OCI-LY7 (cell line): ENCODE measurements at regions not wholly inside any gene's neighbourhood (a gene's known extent, or its start where the extent isn't known, plus 50 kb on each side); places are given as distances from the start of the nearest gene placed in this dataset.

ENCODE experiments used
- EZH2phosphoT487 ChIP-seq: fragments of 200-600 bp; sonication (generic); IDR thresholded peaks from 2 replicates; pipeline ENCODE4 v1.6.1; 2018; ENCODE audit warnings: low read depth, borderline replicate concordance, mild to moderate bottlenecking, mixed run types, antibody characterized with exemption, low read length, moderate library complexity, mixed read lengths
- TF ChIP-seq, protein P1 (sequence below): fragments of 200-600 bp; sonication (generic); conservative IDR thresholded peaks from 2 replicates; pipeline ENCODE4 v1.5.1; 2014; ENCODE audit warnings: mild to moderate bottlenecking, antibody characterized with exemption, low read length, moderate library complexity, mixed read lengths

DNA sequence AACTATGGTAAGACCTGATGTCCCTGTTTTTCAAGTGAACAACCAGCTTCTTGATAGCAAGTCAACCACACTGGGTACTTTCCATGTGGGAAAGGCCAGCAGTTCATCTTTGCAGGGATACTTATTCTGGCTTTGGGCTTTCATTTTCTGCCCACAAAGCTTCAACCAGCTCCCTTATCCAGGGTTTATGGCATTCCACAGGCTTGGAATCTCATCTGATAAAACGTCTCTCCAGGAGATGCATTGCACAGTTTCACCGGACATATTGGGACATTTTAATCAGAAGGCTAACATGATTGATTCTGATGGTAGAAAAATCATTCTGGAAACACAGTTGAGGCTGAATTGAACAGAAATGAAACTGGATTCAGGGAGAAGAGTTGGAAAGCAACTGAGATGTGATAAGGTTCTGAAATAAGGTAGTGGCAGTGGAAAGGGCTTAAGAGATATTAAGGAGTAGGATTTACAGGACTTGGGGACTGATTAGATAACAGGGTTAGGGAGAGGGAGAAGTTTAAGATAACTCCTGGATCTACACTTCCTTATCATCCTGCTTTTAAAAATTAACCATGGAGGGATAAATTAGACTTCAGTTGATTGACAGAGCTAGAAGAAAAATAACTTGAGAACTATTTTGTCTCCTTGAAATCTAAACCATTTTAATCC is 195.8 kb upstream of the FBXL7 start:
- TF ChIP-seq, protein P1, sequence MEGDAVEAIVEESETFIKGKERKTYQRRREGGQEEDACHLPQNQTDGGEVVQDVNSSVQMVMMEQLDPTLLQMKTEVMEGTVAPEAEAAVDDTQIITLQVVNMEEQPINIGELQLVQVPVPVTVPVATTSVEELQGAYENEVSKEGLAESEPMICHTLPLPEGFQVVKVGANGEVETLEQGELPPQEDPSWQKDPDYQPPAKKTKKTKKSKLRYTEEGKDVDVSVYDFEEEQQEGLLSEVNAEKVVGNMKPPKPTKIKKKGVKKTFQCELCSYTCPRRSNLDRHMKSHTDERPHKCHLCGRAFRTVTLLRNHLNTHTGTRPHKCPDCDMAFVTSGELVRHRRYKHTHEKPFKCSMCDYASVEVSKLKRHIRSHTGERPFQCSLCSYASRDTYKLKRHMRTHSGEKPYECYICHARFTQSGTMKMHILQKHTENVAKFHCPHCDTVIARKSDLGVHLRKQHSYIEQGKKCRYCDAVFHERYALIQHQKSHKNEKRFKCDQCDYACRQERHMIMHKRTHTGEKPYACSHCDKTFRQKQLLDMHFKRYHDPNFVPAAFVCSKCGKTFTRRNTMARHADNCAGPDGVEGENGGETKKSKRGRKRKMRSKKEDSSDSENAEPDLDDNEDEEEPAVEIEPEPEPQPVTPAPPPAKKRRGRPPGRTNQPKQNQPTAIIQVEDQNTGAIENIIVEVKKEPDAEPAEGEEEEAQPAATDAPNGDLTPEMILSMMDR = no peak
- TF ChIP-seq EZH2phosphoT487 = no peak
